Chondrocyte (in vitro differentiated cells): ENCODE measurements at regions not wholly inside any gene's neighbourhood (a gene's known extent, or its start where the extent isn't known, plus 50 kb on each side); places are given as distances from the start of the nearest gene placed in this dataset.

Experiments
- DNase-seq: peaks from one replicate; pipeline ENCODE4 v3.0.0; 2021; ENCODE audit warnings: mixed read lengths, low spot score
- H3K27ac Mint-ChIP-seq: one replicate; pipeline ENCODE4 v1.8.0; 2021; ENCODE audit warnings: mild to moderate bottlenecking, moderate library complexity, mixed read lengths; ENCODE audit not compliant: unreplicated experiment
- H3K27me3 Mint-ChIP-seq: 2 replicates; pipeline ENCODE4 v1.8.0; 2021; ENCODE audit warnings: low read depth, mixed read lengths
- H3K36me3 Mint-ChIP-seq: 2 replicates; pipeline ENCODE4 v1.8.0; 2021; ENCODE audit warnings: low read depth, mixed read lengths
- H3K4me1 Mint-ChIP-seq: 2 replicates; pipeline ENCODE4 v1.8.0; 2021; ENCODE audit warnings: low read depth, mild to moderate bottlenecking, mixed read lengths
- H3K4me3 Mint-ChIP-seq: one replicate; pipeline ENCODE4 v1.8.0; 2021; ENCODE audit warnings: mild to moderate bottlenecking, moderate library complexity, mixed read lengths; ENCODE audit not compliant: unreplicated experiment
- H3K9me3 Mint-ChIP-seq: 2 replicates; pipeline ENCODE4 v1.8.0; 2021; ENCODE audit warnings: low read depth, mixed read lengths
- CTCF ChIP-seq: fragments of 200-600 bp; sonication (generic); IDR thresholded peaks from 2 replicates; pipeline ENCODE4 v1.5.0; 2021; ENCODE audit warnings: antibody characterized with exemption, mild to moderate bottlenecking, moderate library complexity

GRCh38 chr5:18101532-18101931 lies 467.3 kb downstream of the TAF11L14 start:
- H3K4me3 Mint-ChIP-seq, result no peak overlapping the region
- DNase-seq, result no peak
- H3K4me1 Mint-ChIP-seq, result no peaks in the 10 kb centered on the region
- H3K27me3 Mint-ChIP-seq, result no peaks in the 10 kb centered on the region
- TF ChIP-seq CTCF, result no peak
- H3K36me3 Mint-ChIP-seq, result no peaks in the 10 kb centered on the region
- no peak overlapping the region for H3K27ac Mint-ChIP-seq
- no peaks in the 10 kb centered on the region for H3K9me3 Mint-ChIP-seq

- no peaks in the 10 kb centered on the region for H3K36me3 Mint-ChIP-seq
Measured at GRCh38 chr5:18102733-18103132, 468.5 kb downstream of the TAF11L14 start.

GRCh38 chr5:18105449-18105848 lies 471.2 kb downstream of the TAF11L14 start:
- H3K36me3 Mint-ChIP-seq, result no peaks in the 10 kb centered on the region

More at GRCh38 chr5:18102733-18103132, 468.5 kb downstream of the TAF11L14 start:
- TF ChIP-seq CTCF, result peak; percentile 33
- Mint-ChIP-seq H3K4me1 (no peaks in the 10 kb centered on the region), H3K9me3 (no peaks in the 10 kb centered on the region), H3K27ac (no peak overlapping the region), H3K4me3 (no peak overlapping the region), H3K27me3 (no peaks in the 10 kb centered on the region)
- no peak for DNase-seq

GRCh38 chr5:18111906-18112465 lies 477.7 kb downstream of the TAF11L14 start:
- no peak for DNase-seq
- Mint-ChIP-seq H3K36me3 (no peaks in the 10 kb centered on the region), H3K27ac (no peak overlapping the region), H3K4me1 (peaks cover 4% of the 10 kb centered on the region), H3K4me3 (no peak overlapping the region), H3K27me3 (peaks cover 5% of the 10 kb centered on the region), H3K9me3 (no peaks in the 10 kb centered on the region)
- TF ChIP-seq CTCF, result no peak

More at GRCh38 chr5:18105449-18105848, 471.2 kb downstream of the TAF11L14 start:
- no peak for DNase-seq
- Mint-ChIP-seq H3K9me3 (no peaks in the 10 kb centered on the region), H3K27me3 (no peaks in the 10 kb centered on the region), H3K4me3 (no peak overlapping the region), H3K4me1 (no peaks in the 10 kb centered on the region), H3K27ac (no peak overlapping the region)
- no peak for TF ChIP-seq CTCF

GRCh38 chr5:18113721-18114120 lies 479.5 kb downstream of the TAF11L14 start:
- Mint-ChIP-seq H3K27me3 (peaks cover 5% of the 10 kb centered on the region), H3K27ac (no peak overlapping the region), H3K4me3 (no peak overlapping the region), H3K9me3 (no peaks in the 10 kb centered on the region), H3K4me1 (peaks cover 4% of the 10 kb centered on the region), H3K36me3 (no peaks in the 10 kb centered on the region)
- TF ChIP-seq CTCF, result peak; percentile 88
- DNase-seq, result no peak
